ENCODE measurements at regions not wholly inside any gene's neighbourhood (a gene's known extent, or its start where the extent isn't known, plus 50 kb on each side); places are given as distances from the start of the nearest gene placed in this dataset.

GRCh38 chr7:82677493-82677892, 233.9 kb upstream of the CACNA2D1 start:
- TF ChIP-seq REST (IDR thresholded peaks at IDR 0.05; ENCODE audit: borderline replicate concordance) (no peak), TAF1 (IDR thresholded peaks at IDR 0.05; ENCODE audit: low read depth) (no peak), EZH2 (IDR thresholded peaks at IDR 0.05; ENCODE audit: borderline replicate concordance, insufficient read depth, low read length, poor library complexity, severe bottlenecking) (no peak), EP300 (conservative IDR thresholded peaks at IDR 0.05; ENCODE audit: poor library complexity, severe bottlenecking) (no peak)
- TF ChIP-seq, protein P1, sequence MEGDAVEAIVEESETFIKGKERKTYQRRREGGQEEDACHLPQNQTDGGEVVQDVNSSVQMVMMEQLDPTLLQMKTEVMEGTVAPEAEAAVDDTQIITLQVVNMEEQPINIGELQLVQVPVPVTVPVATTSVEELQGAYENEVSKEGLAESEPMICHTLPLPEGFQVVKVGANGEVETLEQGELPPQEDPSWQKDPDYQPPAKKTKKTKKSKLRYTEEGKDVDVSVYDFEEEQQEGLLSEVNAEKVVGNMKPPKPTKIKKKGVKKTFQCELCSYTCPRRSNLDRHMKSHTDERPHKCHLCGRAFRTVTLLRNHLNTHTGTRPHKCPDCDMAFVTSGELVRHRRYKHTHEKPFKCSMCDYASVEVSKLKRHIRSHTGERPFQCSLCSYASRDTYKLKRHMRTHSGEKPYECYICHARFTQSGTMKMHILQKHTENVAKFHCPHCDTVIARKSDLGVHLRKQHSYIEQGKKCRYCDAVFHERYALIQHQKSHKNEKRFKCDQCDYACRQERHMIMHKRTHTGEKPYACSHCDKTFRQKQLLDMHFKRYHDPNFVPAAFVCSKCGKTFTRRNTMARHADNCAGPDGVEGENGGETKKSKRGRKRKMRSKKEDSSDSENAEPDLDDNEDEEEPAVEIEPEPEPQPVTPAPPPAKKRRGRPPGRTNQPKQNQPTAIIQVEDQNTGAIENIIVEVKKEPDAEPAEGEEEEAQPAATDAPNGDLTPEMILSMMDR (IDR thresholded peaks at IDR 0.05; ENCODE audit: poor library complexity, severe bottlenecking), result no peak

All from neural cell (in vitro differentiated cells).